A673 (cell line): ENCODE measurements at regions not wholly inside any gene's neighbourhood (a gene's known extent, or its start where the extent isn't known, plus 50 kb on each side); places are given as distances from the start of the nearest gene placed in this dataset.
A peak's percentile ranks its signal among the peaks of the same experiment; 100 is the strongest.

Experiments
- BruUV-seq: library from RNA; stranded (reverse); fragments of 400-500 nt; replicated peaks from 2 replicates; lab custom pipeline; 2021; lab: Mats Ljungman, UMichigan
- CTCF ChIA-PET: fragments of 300-600 bp; sonication (Branson Sonifier 250); formaldehyde crosslinking; loops from one replicate; lab custom pipeline; 2022; ENCODE audit warnings: antibody characterized with exemption; lab: Charles Lee
- POLR2A ChIA-PET: fragments of 300-600 bp; sonication (Branson Sonifier 250); formaldehyde crosslinking; loops from one replicate; lab custom pipeline; 2022; ENCODE audit warnings: antibody characterized with exemption; ENCODE audit not compliant: low non-redundant PET; lab: Charles Lee
- DNase-seq: peaks from one replicate; pipeline ENCODE4 v3.0.0-alpha.2; 2015; ENCODE audit warnings: low spot score
- H3K27ac ChIP-seq: fragments of 200-600 bp; sonication (generic); 2 replicates; pipeline ENCODE4 v1.5.1; 2016; ENCODE audit warnings: mixed run types, low read depth, mild to moderate bottlenecking, mixed read lengths, antibody characterized with exemption, low read length; ENCODE audit not compliant: poor library complexity, severe bottlenecking
- H3K27me3 ChIP-seq: fragments of 200-600 bp; sonication (generic); replicated peaks from 2 replicates; pipeline ENCODE4 v1.6.1; 2017; ENCODE audit warnings: mixed run types, low read depth, mild to moderate bottlenecking, mixed read lengths, antibody characterized with exemption, low read length; ENCODE audit not compliant: insufficient read depth, poor library complexity
- H3K36me3 ChIP-seq: fragments of 200-600 bp; sonication (generic); 2 replicates; pipeline ENCODE4 v1.6.1; 2016; ENCODE audit warnings: mixed run types, mild to moderate bottlenecking, mixed read lengths, antibody characterized with exemption, low read length; ENCODE audit not compliant: insufficient read depth, poor library complexity, severe bottlenecking
- H3K4me1 ChIP-seq: fragments of 200-600 bp; sonication (generic); 2 replicates; pipeline ENCODE4 v1.6.1; 2017; ENCODE audit warnings: mixed run types, mild to moderate bottlenecking, mixed read lengths, antibody characterized with exemption, low read length; ENCODE audit not compliant: insufficient read depth, poor library complexity, severe bottlenecking
- H3K4me3 ChIP-seq: fragments of 200-600 bp; sonication (generic); 2 replicates; pipeline ENCODE4 v1.5.1; 2016; ENCODE audit warnings: low read depth, mixed run types, mild to moderate bottlenecking, mixed read lengths, low read length; ENCODE audit not compliant: poor library complexity, severe bottlenecking
- H3K9me3 ChIP-seq: fragments of 200-600 bp; sonication (generic); 2 replicates; pipeline ENCODE4 v1.6.1; 2016; ENCODE audit warnings: mixed run types, low read depth, mild to moderate bottlenecking, mixed read lengths, antibody characterized with exemption, low read length; ENCODE audit not compliant: poor library complexity, severe bottlenecking
- EZH2 ChIP-seq: fragments of 200-600 bp; sonication (generic); IDR thresholded peaks from 2 replicates; pipeline ENCODE4 v1.6.1; 2017; ENCODE audit warnings: borderline replicate concordance, low read depth, mild to moderate bottlenecking, mixed read lengths, antibody characterized with exemption, low read length; ENCODE audit not compliant: poor library complexity, severe bottlenecking
- intact Hi-C: fragments of 100-400 bp; cut with micrococcal nuclease; formaldehyde crosslinking; loops from one replicate; pipeline ENCODE4 v1.10.0; 2022; ENCODE audit not compliant: unreplicated experiment
- TF ChIP-seq, protein P1 (sequence below): fragments of 300-800, 200-600 bp; sonication (generic); conservative IDR thresholded peaks from 2 replicates; pipeline ENCODE4 v1.5.1; 2017; ENCODE audit warnings: low read depth, mild to moderate bottlenecking, antibody characterized with exemption, low read length, moderate library complexity, mixed read lengths

DNA sequence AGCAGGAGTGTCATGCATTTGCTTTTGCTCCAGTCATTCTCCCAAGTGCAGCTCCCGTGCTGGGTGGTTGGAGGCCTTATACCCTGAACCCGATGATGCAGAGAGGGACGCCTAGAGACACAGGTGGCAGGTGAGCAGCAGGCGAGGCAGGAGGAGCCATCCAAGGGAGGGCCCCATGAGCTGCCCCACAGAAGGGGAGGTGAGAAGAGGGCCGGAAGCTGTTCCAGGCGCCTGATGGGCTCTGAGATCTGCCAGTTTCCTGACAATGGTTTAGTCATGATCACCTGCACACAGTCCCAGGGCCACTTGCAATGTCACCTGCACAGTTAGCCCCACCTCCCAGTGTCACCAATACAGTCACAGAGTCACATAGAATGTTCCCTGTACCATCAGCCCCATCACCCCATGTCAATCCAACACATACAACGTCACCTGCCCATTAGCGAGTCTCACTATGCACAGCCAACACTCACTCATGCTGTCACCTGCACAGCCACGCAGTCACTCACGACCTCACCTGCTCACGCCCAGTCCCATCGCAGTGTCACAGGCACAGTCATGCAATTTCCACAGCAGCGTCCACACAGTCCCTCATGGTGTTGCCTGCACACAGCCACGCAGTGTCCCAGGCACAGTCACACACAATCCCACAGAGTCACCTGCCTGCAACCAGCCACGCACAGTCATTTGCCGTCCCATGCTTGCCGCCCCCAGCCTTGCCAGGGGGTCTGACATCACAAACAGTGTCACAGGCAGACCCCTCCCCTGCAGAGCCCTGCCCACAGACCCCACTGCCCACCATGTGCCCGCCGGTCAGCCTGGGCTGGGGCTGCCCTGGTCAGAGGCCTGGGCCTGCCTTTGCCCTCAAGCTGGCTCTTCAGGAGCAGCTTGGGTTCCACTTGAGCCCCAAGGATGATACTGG is 113.4 kb downstream of the LHX2 start:
- Histone ChIP-seq H3K9me3 (no peaks in the 10 kb centered on the region), H3K27me3 (no peaks in the 10 kb centered on the region), H3K36me3 (no peaks in the 10 kb centered on the region), H3K4me1 (no peaks in the 10 kb centered on the region), H3K4me3 (no peak overlapping the region), H3K27ac (no peak overlapping the region)
- TF ChIP-seq, protein P1, sequence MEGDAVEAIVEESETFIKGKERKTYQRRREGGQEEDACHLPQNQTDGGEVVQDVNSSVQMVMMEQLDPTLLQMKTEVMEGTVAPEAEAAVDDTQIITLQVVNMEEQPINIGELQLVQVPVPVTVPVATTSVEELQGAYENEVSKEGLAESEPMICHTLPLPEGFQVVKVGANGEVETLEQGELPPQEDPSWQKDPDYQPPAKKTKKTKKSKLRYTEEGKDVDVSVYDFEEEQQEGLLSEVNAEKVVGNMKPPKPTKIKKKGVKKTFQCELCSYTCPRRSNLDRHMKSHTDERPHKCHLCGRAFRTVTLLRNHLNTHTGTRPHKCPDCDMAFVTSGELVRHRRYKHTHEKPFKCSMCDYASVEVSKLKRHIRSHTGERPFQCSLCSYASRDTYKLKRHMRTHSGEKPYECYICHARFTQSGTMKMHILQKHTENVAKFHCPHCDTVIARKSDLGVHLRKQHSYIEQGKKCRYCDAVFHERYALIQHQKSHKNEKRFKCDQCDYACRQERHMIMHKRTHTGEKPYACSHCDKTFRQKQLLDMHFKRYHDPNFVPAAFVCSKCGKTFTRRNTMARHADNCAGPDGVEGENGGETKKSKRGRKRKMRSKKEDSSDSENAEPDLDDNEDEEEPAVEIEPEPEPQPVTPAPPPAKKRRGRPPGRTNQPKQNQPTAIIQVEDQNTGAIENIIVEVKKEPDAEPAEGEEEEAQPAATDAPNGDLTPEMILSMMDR: no peak
- TF ChIP-seq EZH2: no peak
- no peak for DNase-seq
- BruUV-seq: no TSS peak
- ChIA-PET POLR2A (no interaction called here), CTCF (no interaction called here)
- intact Hi-C loops: loop anchor here (10.0 kb wide), 2 partner anchors 170 to 580 kb away; no protein-coding TSS in a partner anchor

DNA sequence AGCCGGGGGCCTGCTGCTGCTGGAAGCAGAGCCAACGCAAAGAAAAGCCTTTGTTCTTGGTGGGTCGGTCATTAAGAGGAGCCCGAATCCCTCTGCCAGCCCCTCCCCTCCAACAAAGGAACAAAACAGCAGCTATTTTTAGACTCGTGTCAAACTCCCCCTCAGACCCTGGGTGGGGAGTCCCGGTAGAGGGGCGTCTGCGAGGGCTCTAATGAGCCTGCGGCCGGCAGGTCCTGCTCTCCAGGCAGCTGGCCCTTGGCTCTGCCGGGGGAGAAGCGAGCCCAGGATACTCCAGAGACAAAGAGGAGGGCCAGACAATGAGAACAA is 114.0 kb downstream of the LHX2 start:
- Histone ChIP-seq H3K27me3 (no peaks in the 10 kb centered on the region), H3K27ac (no peak overlapping the region), H3K4me3 (no peak overlapping the region), H3K4me1 (no peaks in the 10 kb centered on the region), H3K36me3 (no peaks in the 10 kb centered on the region), H3K9me3 (no peaks in the 10 kb centered on the region)
- no TSS peak for BruUV-seq
- no peak for DNase-seq
- POLR2A ChIA-PET: no interaction called here
- CTCF ChIA-PET: no interaction called here
- no peak for TF ChIP-seq EZH2
- TF ChIP-seq, protein P1: no peak
- intact Hi-C loops: loop anchor here (10.0 kb wide), 2 partner anchors 169 to 581 kb away; no protein-coding TSS in a partner anchor

DNA sequence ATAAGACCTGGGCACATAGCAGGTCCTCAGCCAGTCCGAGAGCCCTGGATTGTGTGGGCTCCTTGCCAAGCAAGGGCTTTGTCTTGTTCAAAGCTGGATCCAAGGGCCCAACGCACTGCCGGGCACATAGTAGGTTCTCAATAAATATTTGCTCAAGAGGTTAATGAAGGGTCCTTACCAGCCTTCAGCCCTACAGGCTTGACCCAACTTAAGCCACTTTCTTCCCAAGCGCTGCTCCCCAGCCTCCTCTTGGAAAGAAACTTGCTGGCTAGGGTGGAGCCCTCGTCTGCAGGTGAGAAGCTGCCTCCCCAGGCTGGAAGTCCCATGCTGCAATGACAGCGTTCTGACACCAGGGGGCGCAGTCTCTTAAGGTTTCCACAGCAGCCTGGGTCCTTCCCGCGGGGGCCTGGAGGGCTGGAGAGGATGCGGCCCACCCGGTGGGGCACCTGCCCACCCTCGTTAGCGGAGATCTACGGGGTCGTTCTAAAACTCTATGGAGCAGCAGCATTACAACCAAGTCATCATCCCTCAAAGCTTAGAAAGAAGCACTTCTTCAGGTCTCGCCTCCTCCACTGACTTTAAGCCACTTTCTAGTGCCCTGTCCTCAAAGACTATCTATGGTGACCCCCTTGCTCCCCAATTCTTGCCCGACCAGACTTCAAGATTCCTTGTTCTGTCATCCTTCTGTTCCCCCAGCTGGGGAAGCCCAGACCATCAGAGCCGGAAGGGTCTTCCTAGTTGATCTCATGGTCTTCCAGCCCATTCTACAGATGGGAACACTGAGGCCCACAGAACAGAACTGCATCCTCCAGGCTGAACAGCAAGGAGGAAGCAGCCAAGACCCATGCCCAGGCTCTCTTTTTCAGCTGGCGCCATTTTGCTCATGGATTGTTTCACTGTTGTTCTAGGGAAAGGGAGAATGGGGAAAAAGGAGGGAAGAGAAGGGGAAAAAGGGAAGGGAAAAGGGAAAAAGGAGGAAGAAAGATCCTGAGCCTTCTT is 115.4 kb downstream of the LHX2 start:
- Histone ChIP-seq H3K9me3 (no peaks in the 10 kb centered on the region), H3K27me3 (no peaks in the 10 kb centered on the region), H3K4me3 (no peak overlapping the region), H3K4me1 (no peaks in the 10 kb centered on the region), H3K36me3 (no peaks in the 10 kb centered on the region), H3K27ac (no peak overlapping the region)
- CTCF ChIA-PET: interaction anchor here (0.5 to 1.0 kb wide), 4 partner anchors 70 to 263 kb away, joined by 3 to 5 read pairs (median 4); no protein-coding TSS in a partner anchor
- BruUV-seq: no TSS peak
- no peak for TF ChIP-seq EZH2
- TF ChIP-seq, protein P1: peak; percentile 96
- intact Hi-C loops: loop anchor here (2.0 to 10.0 kb wide), 4 partner anchors 168 to 582 kb away; no protein-coding TSS in a partner anchor
- peak; percentile 74 for DNase-seq
- POLR2A ChIA-PET: no interaction called here
